SK-N-MC (cell line): ENCODE measurements at regions not wholly inside any gene's neighbourhood (a gene's known extent, or its start where the extent isn't known, plus 50 kb on each side); places are given as distances from the start of the nearest gene placed in this dataset.

Experiments
- EZH2 ChIP-seq: fragments of 200-600 bp; sonication (generic); IDR thresholded peaks from one replicate; pipeline ENCODE4 v1.6.1; 2017; ENCODE audit warnings: antibody characterized with exemption
- POLR2AphosphoS5 ChIP-seq: IDR thresholded peaks from 2 replicates; pipeline ENCODE4 v1.6.1; 2012; ENCODE audit warnings: mild to moderate bottlenecking, low read depth, low read length, borderline replicate concordance

- TF ChIP-seq POLR2AphosphoS5 = no peak
- no peak for TF ChIP-seq EZH2
Measured at GRCh38 chr18:75837316-75837715, 409.8 kb upstream of the SMIM21 start.
